ENCODE measurements at regions not wholly inside any gene's neighbourhood (a gene's known extent, or its start where the extent isn't known, plus 50 kb on each side); places are given as distances from the start of the nearest gene placed in this dataset.

- H3K4me1 ChIP-seq (ENCODE audit: insufficient read depth) = no peaks in the 10 kb centered on the region
- H3K9me3 ChIP-seq = no peaks in the 10 kb centered on the region
- no peak overlapping the region for H3K4me3 ChIP-seq
- H3K36me3 ChIP-seq = no peaks in the 10 kb centered on the region
- no peaks in the 10 kb centered on the region for H3K27me3 ChIP-seq
- no peak for TF ChIP-seq EP300 (IDR thresholded peaks at IDR 0.05)
- TF ChIP-seq, protein P1, sequence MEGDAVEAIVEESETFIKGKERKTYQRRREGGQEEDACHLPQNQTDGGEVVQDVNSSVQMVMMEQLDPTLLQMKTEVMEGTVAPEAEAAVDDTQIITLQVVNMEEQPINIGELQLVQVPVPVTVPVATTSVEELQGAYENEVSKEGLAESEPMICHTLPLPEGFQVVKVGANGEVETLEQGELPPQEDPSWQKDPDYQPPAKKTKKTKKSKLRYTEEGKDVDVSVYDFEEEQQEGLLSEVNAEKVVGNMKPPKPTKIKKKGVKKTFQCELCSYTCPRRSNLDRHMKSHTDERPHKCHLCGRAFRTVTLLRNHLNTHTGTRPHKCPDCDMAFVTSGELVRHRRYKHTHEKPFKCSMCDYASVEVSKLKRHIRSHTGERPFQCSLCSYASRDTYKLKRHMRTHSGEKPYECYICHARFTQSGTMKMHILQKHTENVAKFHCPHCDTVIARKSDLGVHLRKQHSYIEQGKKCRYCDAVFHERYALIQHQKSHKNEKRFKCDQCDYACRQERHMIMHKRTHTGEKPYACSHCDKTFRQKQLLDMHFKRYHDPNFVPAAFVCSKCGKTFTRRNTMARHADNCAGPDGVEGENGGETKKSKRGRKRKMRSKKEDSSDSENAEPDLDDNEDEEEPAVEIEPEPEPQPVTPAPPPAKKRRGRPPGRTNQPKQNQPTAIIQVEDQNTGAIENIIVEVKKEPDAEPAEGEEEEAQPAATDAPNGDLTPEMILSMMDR (IDR thresholded peaks at IDR 0.05) = no peak
- TF ChIP-seq POLR2A (IDR thresholded peaks at IDR 0.05) = no peak
- intact Hi-C loops (cut with DNase I) = no loop called here
- WGBS, 3 donors = 91 to 94% (median 92%) methylated on average over 9 of the region's 9 CpGs
- no peak for DNase-seq
- H3K27ac ChIP-seq = no peak overlapping the region
Observed at GRCh38 chr4:188197566-188197965, 58.3 kb downstream of the TRIML1 start.

GRCh38 chr4:188198982-188199792 lies 59.9 kb downstream of the TRIML1 start:
- H3K9me3 ChIP-seq = no peaks in the 10 kb centered on the region
- H3K27ac ChIP-seq = no peak overlapping the region
- H3K36me3 ChIP-seq = no peaks in the 10 kb centered on the region
- intact Hi-C loops (cut with DNase I) = no loop called here
- WGBS, 3 donors = 56 to 69% (median 68%) methylated on average over 11 of the region's 11 CpGs
- TF ChIP-seq, protein P1 (IDR thresholded peaks at IDR 0.05) = no peak
- TF ChIP-seq EP300 (IDR thresholded peaks at IDR 0.05) = no peak
- TF ChIP-seq POLR2A (IDR thresholded peaks at IDR 0.05) = no peak
- no peak for DNase-seq
- H3K4me3 ChIP-seq = no peak overlapping the region
- H3K27me3 ChIP-seq = no peaks in the 10 kb centered on the region
- no peaks in the 10 kb centered on the region for H3K4me1 ChIP-seq (ENCODE audit: insufficient read depth)

DNA sequence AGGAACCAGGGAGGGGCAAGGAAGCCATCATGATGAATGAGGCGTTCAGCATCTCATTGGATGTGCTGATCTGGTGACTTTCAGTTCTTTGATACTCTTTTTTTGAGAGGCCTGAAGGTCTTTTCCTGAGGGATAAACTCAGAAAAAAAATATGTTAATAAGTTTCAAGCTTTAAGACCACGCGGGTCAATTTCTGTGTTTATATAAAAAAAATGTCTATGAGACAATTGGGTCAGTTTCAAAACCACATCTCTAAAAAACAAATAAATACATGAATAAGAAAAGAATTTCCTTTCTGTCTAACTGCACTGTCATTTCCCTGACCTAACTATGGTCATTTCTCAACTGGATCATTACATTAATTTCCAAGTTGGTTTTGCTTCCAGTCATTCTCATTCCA lies 62.6 kb downstream of the TRIML1 start:
- intact Hi-C loops (cut with DNase I) = no loop called here
- 43 to 78% (median 61%) methylated on average over 3 of the region's 3 CpGs for WGBS, 3 donors
- no peak for TF ChIP-seq EP300 (IDR thresholded peaks at IDR 0.05)
- no peak for TF ChIP-seq POLR2A (IDR thresholded peaks at IDR 0.05)
- TF ChIP-seq, protein P1 (IDR thresholded peaks at IDR 0.05) = no peak
- Histone ChIP-seq H3K36me3 (no peaks in the 10 kb centered on the region), H3K4me3 (no peak overlapping the region), H3K9me3 (no peaks in the 10 kb centered on the region), H3K27me3 (no peaks in the 10 kb centered on the region), H3K4me1 (ENCODE audit: insufficient read depth) (no peaks in the 10 kb centered on the region), H3K27ac (no peak overlapping the region)
- no peak for DNase-seq

DNA sequence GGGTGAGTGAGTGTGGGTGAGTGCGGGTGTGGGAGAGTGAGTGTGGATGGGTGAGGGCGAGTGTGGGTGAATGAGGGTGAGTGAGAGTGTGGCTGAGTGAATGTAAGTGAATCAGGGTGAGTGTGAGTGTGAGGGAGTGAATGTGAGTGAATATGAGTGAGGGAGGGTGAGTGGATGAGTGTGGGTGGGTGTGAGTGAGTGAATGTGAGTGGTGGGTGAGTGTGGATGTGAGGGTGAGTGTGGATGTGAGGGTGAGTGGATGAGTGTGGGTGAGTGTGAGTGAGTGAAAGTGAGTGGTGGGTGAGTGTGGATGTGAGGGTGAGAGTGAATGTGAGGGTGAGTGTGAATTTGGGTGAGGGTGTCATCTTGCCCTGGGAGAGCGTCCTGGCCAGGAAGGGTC lies 67.5 kb downstream of the TRIML1 start:
- DNase-seq = no peak
- Histone ChIP-seq H3K4me3 (no peak overlapping the region), H3K4me1 (ENCODE audit: insufficient read depth) (no peaks in the 10 kb centered on the region), H3K27ac (no peak overlapping the region), H3K9me3 (no peaks in the 10 kb centered on the region), H3K36me3 (no peaks in the 10 kb centered on the region), H3K27me3 (no peaks in the 10 kb centered on the region)
- TF ChIP-seq POLR2A (IDR thresholded peaks at IDR 0.05) = no peak
- no peak for TF ChIP-seq EP300 (IDR thresholded peaks at IDR 0.05)
- TF ChIP-seq, protein P1 (IDR thresholded peaks at IDR 0.05) = no peak
- intact Hi-C loops (cut with DNase I) = no loop called here
- 85 to 96% (median 90%) methylated on average over 3 of the region's 3 CpGs for WGBS, 3 donors
